ENCODE measurements at regions not wholly inside any gene's neighbourhood (a gene's known extent, or its start where the extent isn't known, plus 50 kb on each side); places are given as distances from the start of the nearest gene placed in this dataset.

DNA sequence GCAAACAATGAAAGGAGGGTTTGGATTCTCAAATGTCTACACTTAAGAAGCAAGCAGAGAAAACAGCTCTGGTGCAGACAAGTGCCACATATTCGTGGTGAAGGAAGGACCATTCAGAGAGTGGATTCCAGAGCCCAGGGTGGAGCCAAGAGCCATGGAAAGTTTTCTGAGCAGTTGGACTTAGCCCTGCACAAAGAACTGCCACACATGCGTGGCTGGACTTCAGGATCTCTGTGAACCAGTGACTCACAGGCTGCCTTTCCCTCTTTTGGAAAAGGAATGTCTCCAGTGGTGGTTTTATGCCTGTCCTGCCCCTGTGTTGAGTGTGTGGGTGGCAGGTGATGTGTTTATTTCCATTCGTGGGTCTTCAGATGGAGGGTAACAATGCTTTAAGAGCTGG is 489.5 kb downstream of the CDH26 start:
- H3K9me3 ChIP-seq = no peaks in the 10 kb centered on the region
- DNase-seq (no peak), ATAC-seq (peak in 1 of 4 donors; percentile 28)
- no peak overlapping the region for H3K4me3 ChIP-seq
- no peak overlapping the region for H3K27ac ChIP-seq
- H3K4me1 ChIP-seq = no peaks in the 10 kb centered on the region
- TF ChIP-seq, protein P1, sequence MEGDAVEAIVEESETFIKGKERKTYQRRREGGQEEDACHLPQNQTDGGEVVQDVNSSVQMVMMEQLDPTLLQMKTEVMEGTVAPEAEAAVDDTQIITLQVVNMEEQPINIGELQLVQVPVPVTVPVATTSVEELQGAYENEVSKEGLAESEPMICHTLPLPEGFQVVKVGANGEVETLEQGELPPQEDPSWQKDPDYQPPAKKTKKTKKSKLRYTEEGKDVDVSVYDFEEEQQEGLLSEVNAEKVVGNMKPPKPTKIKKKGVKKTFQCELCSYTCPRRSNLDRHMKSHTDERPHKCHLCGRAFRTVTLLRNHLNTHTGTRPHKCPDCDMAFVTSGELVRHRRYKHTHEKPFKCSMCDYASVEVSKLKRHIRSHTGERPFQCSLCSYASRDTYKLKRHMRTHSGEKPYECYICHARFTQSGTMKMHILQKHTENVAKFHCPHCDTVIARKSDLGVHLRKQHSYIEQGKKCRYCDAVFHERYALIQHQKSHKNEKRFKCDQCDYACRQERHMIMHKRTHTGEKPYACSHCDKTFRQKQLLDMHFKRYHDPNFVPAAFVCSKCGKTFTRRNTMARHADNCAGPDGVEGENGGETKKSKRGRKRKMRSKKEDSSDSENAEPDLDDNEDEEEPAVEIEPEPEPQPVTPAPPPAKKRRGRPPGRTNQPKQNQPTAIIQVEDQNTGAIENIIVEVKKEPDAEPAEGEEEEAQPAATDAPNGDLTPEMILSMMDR (IDR thresholded peaks at IDR 0.05) = no peak
- intact Hi-C loops (cut with DNase I) = no loop called here
- H3K36me3 ChIP-seq (ENCODE audit: insufficient read depth in 1 of 2, low read depth in 1 of 2) = no peaks in the 10 kb centered on the region
- H3K27me3 ChIP-seq (ENCODE audit: insufficient read depth in 3 of 3, low read length in 2 of 3) = no peaks in the 10 kb centered on the region
- 22 to 27% (median 22%) methylated on average over 3 of the region's 3 CpGs for WGBS, 3 donors

DNA sequence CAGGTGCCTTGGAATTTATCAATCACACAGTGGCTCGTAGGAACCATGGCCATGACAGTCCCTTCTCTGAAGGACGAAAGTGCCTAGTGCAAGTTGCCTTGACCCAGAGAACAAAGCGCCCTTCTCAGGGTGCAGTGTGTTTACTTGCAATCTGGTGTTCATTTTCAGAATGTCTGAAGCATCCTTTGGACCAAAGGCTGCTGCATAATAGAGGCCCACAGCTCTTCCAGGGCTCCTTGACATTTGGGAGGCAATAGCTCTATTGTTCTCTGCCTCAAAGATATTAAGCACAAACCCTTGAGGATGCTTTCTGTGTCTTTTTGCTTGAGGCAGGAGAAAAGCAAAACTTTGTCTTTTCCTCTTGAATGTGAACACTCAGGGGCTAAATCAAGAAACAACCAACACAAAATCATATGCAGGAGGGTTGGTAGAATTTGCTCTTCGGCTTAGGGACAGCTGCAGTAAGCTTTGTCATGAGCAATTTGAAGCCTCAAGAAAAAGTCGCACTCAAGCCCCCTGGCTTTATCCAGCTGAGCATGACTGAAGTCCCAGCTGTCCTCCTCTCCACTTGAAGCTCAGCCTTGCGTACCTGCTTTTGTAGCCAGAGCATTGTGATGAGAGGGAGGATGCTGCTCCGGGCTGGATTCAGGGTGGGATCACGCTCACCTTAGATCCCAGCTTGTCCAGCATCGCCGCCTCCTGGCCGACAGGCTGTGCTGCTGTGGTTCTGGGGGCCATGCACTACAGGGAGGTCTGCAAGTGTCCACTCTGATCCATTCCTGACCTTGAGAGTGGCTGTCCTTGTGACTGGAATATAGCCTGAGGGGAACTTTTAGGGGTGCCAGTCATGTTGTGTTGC is 495.4 kb downstream of the CDH26 start:
- intact Hi-C loops (cut with DNase I) = loop anchor here in 1 of 2 donors (10.0 kb wide), 1 partner anchor 399 kb away; no protein-coding TSS in a partner anchor
- WGBS, 3 donors = 71 to 79% (median 76%) methylated on average over 11 of the region's 11 CpGs

DNA sequence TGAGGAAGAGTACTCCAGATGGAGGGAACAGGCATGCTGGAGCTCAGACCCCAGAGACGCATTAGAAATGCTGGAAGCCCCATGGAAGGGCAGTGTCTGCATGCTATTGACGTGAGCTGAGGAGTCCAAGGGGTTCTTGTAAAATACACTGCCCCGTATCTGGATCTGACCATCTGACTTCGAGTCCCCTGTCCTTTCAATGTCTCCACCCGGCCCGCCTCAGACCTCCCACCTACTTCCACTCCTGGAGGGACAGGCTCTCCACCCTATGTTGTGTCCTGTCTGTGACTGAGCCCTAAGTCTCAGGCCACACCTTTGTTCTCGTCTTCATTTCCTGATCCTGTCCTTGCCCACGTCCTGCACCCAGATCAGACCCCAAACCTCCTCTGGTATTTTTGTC is 496.3 kb downstream of the CDH26 start:
- TF ChIP-seq, protein P1 (IDR thresholded peaks at IDR 0.05) = no peak
- DNase-seq (no peak), ATAC-seq (no peak)
- H3K27me3 ChIP-seq (ENCODE audit: insufficient read depth in 3 of 3, low read length in 2 of 3) = no peaks in the 10 kb centered on the region
- no peaks in the 10 kb centered on the region for H3K9me3 ChIP-seq
- intact Hi-C loops (cut with DNase I) = loop anchor here in 1 of 2 donors (10.0 kb wide), 1 partner anchor 400 kb away; no protein-coding TSS in a partner anchor
- 89 to 95% (median 90%) methylated on average over 8 of the region's 8 CpGs for WGBS, 3 donors
- no peaks in the 10 kb centered on the region for H3K4me1 ChIP-seq
- no peak overlapping the region for H3K27ac ChIP-seq
- no peak overlapping the region for H3K4me3 ChIP-seq
- H3K36me3 ChIP-seq (ENCODE audit: insufficient read depth in 1 of 2, low read depth in 1 of 2) = no peaks in the 10 kb centered on the region

More for the DNA sequence above, 495.4 kb downstream of the CDH26 start:
- Histone ChIP-seq H3K27me3 (ENCODE audit: insufficient read depth in 3 of 3, low read length in 2 of 3) (no peaks in the 10 kb centered on the region), H3K4me1 (no peaks in the 10 kb centered on the region), H3K27ac (no peak overlapping the region), H3K4me3 (no peak overlapping the region), H3K36me3 (ENCODE audit: insufficient read depth in 1 of 2, low read depth in 1 of 2) (no peaks in the 10 kb centered on the region), H3K9me3 (no peaks in the 10 kb centered on the region)
- ATAC-seq (no peak), DNase-seq (no peak)
- TF ChIP-seq, protein P1 (IDR thresholded peaks at IDR 0.05) = no peak

DNA sequence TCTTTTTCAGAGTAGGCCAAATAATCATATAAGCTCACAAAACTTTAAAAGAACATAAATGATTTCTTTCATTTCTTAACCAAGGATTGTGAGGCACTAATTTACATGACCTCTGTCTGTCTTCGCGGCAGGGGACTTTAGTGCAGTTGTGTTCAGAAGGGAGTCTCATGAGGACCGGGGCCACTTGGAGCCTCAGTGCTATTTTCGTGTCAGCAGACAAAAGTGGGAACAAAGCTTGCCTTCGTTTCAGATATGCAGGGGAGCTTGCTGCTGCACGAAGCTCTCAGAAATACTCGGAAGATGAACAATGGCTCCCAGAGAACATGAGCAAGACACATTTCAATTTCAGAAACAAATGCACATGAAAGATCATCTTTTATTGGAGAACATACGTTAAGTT is 497.0 kb downstream of the CDH26 start:
- H3K36me3 ChIP-seq (ENCODE audit: insufficient read depth in 1 of 2, low read depth in 1 of 2) = no peaks in the 10 kb centered on the region
- ATAC-seq = no peak
- no peaks in the 10 kb centered on the region for H3K9me3 ChIP-seq
- DNase-seq = no peak
- H3K27me3 ChIP-seq (ENCODE audit: insufficient read depth in 3 of 3, low read length in 2 of 3) = no peaks in the 10 kb centered on the region
- WGBS, 3 donors = 57 to 71% (median 69%) methylated on average over 8 of the region's 8 CpGs
- H3K4me3 ChIP-seq = no peak overlapping the region
- TF ChIP-seq, protein P1 (IDR thresholded peaks at IDR 0.05) = no peak
- no peaks in the 10 kb centered on the region for H3K4me1 ChIP-seq
- intact Hi-C loops (cut with DNase I) = loop anchor here in 1 of 2 donors (10.0 kb wide), 1 partner anchor 400 kb away; no protein-coding TSS in a partner anchor
- H3K27ac ChIP-seq = no peak overlapping the region
